ENCODE measurements at regions not wholly inside any gene's neighbourhood (a gene's known extent, or its start where the extent isn't known, plus 50 kb on each side); places are given as distances from the start of the nearest gene placed in this dataset.

GRCh38 chr5:30932273-30933017 lies 261.0 kb upstream of the CDH6 start (continued):
- no peak for TF ChIP-seq CHD7 (IDR thresholded peaks at IDR 0.05; ENCODE audit: insufficient replicate concordance, low read length)
- no peak for TF ChIP-seq CHD1 (IDR thresholded peaks at IDR 0.05; ENCODE audit: low read depth, low read length)
- no peak for TF ChIP-seq SIX5 (IDR thresholded peaks at IDR 0.05; ENCODE audit: low read depth, low read length)
- TF ChIP-seq MAFK (IDR thresholded peaks at IDR 0.05; ENCODE audit: low read depth, low read length) = no peak
- no peak for TF ChIP-seq SUZ12 (IDR thresholded peaks at IDR 0.05; ENCODE audit: low read length)
- TF ChIP-seq HDAC2 (IDR thresholded peaks at IDR 0.05; ENCODE audit: borderline replicate concordance in 1 of 2, low read depth in 2 of 2, low read length in 2 of 2) = no peak
- no peak for TF ChIP-seq POLR2A (IDR thresholded peaks at IDR 0.05; ENCODE audit: control extremely low read depth in 1 of 2, low read depth in 2 of 2, low read length in 2 of 2)
- TF ChIP-seq CTBP2 (IDR thresholded peaks at IDR 0.05; ENCODE audit: borderline replicate concordance, insufficient read depth, insufficient read length, low read length) = no peak
- no peak for TF ChIP-seq SP2 (IDR thresholded peaks at IDR 0.05; ENCODE audit: low read length)
- no peak for TF ChIP-seq ATF3 (IDR thresholded peaks at IDR 0.05; ENCODE audit: insufficient read depth, low read depth, low read length)

Measured in H1 (cell line).